ENCODE measurements at regions not wholly inside any gene's neighbourhood (a gene's known extent, or its start where the extent isn't known, plus 50 kb on each side); places are given as distances from the start of the nearest gene placed in this dataset.
"Not testable (repeated sequence)": the region's sequence is repeated elsewhere in the genome, so short reads cannot be mapped to it uniquely, and the experiment has no call there.

DNA sequence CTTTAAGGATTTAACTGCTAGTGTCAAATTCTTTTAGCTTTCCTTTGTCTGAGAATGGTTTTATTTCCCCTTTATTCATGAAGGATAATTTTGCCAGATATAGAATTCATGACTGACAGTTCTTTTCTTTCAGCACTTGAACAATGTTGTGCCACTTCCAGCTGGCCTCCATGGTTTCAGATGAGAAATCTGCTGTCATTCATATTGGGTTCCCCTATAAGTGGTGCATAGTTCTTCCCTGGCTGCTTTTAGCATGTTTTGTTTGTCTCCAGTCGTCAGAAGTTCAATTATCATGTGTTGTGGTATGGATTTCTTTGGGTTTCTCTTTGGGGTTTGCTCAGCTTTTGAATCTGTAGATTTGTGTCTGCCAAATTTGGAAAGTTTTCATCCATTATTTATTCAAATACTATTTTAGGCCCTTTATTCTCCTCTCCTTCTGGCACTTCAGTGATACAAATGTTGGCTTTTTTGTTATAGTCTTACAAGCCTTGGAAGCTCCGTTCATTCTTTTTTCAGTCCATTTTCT, 76.3 kb upstream of the TGM3 start:
- H3K4me3 Mint-ChIP-seq (ENCODE audit: unreplicated experiment): no peak overlapping the region
- peaks cover 2% of the 10 kb centered on the region for H3K27me3 Mint-ChIP-seq (ENCODE audit: low read depth)
- TF ChIP-seq, protein P1, sequence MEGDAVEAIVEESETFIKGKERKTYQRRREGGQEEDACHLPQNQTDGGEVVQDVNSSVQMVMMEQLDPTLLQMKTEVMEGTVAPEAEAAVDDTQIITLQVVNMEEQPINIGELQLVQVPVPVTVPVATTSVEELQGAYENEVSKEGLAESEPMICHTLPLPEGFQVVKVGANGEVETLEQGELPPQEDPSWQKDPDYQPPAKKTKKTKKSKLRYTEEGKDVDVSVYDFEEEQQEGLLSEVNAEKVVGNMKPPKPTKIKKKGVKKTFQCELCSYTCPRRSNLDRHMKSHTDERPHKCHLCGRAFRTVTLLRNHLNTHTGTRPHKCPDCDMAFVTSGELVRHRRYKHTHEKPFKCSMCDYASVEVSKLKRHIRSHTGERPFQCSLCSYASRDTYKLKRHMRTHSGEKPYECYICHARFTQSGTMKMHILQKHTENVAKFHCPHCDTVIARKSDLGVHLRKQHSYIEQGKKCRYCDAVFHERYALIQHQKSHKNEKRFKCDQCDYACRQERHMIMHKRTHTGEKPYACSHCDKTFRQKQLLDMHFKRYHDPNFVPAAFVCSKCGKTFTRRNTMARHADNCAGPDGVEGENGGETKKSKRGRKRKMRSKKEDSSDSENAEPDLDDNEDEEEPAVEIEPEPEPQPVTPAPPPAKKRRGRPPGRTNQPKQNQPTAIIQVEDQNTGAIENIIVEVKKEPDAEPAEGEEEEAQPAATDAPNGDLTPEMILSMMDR (IDR thresholded peaks at IDR 0.05): no peak
- no peaks in the 10 kb centered on the region for H3K4me1 Mint-ChIP-seq (ENCODE audit: low read depth)
- no peak for DNase-seq (ENCODE audit: low spot score)
- H3K9me3 Mint-ChIP-seq (ENCODE audit: low read depth): peaks cover 9% of the 10 kb centered on the region
- H3K27ac Mint-ChIP-seq (ENCODE audit: unreplicated experiment): no peak overlapping the region
- peaks cover 4% of the 10 kb centered on the region for H3K36me3 Mint-ChIP-seq (ENCODE audit: low read depth)

DNA sequence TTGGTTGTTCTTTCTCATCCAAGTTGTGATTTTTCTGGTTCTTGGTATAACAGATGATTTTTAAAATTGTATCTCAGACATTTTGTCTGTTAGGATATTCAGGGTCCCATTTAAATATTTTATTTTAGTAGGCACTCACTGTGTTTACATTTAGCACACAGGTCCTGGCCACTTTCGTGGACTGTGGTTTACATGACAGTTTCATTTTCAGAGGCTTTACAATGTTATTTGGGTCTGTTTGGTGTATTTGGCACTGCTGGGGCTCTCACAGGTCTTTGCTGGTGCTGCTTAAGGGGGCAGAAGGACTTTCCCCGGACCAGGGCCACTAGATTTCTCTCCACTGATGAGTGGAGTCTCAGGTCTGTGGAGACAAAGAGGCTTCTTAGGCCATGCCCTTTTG, 75.5 kb upstream of the TGM3 start:
- TF ChIP-seq, protein P1 (IDR thresholded peaks at IDR 0.05): no peak
- Mint-ChIP-seq H3K4me1 (ENCODE audit: low read depth) (no peaks in the 10 kb centered on the region), H3K36me3 (ENCODE audit: low read depth) (peaks cover 4% of the 10 kb centered on the region), H3K27ac (ENCODE audit: unreplicated experiment) (no peak overlapping the region), H3K4me3 (ENCODE audit: unreplicated experiment) (no peak overlapping the region), H3K9me3 (ENCODE audit: low read depth) (peaks cover 9% of the 10 kb centered on the region), H3K27me3 (ENCODE audit: low read depth) (peaks cover 2% of the 10 kb centered on the region)
- DNase-seq (ENCODE audit: low spot score): no peak

DNA sequence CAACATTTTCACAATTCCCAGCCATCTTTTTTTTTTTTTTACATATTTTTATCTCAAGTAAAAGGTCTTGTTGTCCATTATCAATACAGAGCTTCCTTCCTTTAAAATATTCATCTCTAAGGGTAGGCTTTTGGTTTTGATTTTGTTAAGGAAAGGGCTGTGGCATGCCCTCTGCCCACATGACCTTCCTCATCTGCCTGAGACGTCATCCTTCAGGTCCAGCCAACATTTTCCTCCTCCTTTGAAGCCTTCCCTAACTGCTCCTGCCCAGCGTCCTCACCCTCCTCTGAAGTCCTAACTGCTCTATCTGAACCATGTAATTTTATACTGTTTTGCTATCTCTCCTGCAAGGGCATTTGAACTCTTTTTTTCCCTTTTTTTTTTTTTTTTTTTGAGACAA, 73.9 kb upstream of the TGM3 start:
- no peak for DNase-seq (ENCODE audit: low spot score)
- Mint-ChIP-seq H3K4me3 (ENCODE audit: unreplicated experiment) (no peak overlapping the region), H3K27ac (ENCODE audit: unreplicated experiment) (no peak overlapping the region), H3K9me3 (ENCODE audit: low read depth) (peaks cover 9% of the 10 kb centered on the region), H3K4me1 (ENCODE audit: low read depth) (no peaks in the 10 kb centered on the region), H3K36me3 (ENCODE audit: low read depth) (peaks cover 4% of the 10 kb centered on the region), H3K27me3 (ENCODE audit: low read depth) (peaks cover 2% of the 10 kb centered on the region)
- TF ChIP-seq, protein P1 (IDR thresholded peaks at IDR 0.05): no peak

DNA sequence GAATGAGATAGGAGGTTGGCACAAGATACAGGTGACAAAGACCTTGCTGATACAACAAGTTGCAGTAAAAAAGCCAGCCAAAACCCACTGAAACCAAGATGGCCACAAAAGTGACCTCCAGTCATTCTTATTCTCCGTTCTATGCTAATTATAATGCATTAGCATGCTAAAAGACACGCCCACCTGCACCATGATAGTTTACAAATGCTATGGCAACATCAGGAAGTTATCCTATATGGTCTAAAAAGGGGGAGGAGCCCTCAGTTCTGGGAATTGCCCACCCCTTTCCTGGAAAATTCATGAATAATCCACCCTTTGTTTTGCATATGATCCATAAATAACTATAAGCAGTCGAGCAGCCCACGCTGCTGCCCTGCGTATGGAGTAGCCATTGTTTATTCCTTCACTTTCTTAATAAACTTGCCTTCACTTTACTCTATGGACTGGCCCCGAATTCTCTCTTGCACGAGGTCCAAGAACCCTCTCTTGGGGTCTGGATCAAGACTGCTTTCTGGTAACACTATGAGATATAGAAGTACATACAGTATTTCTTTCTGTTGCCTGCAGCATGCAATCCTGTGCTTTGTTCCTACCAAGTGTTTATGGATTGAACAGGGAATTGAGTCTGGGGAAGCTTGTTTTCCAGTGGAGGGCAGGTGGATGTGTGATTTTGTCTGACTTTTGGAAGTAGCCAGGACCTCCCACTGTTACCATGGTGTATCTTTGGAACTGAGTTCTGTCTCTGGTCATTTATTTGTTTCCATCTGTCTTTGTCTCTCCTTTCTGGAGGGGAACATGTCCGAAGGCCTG, 72.0 kb upstream of the TGM3 start:
- Mint-ChIP-seq H3K36me3 (ENCODE audit: low read depth) (peaks cover 4% of the 10 kb centered on the region), H3K9me3 (ENCODE audit: low read depth) (peaks cover 9% of the 10 kb centered on the region), H3K27me3 (ENCODE audit: low read depth) (peaks cover 2% of the 10 kb centered on the region), H3K4me3 (ENCODE audit: unreplicated experiment) (no peak overlapping the region), H3K27ac (ENCODE audit: unreplicated experiment) (no peak overlapping the region), H3K4me1 (ENCODE audit: low read depth) (no peaks in the 10 kb centered on the region)
- TF ChIP-seq, protein P1 (IDR thresholded peaks at IDR 0.05): no peak
- DNase-seq (ENCODE audit: low spot score): no peak

DNA sequence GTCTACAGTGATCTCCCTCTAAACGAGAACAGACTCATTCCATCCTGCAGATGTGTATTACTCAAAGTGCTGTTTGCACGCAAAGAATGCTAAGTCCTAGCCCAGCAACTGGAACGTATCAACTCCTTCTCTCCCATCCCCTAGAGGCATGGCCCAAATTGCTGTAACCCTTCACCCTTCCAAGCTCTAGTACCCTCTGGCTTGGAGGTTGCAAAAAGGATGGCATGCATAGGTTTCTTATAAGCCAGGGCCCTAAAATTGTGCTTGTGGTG, 71.5 kb upstream of the TGM3 start:
- no peaks in the 10 kb centered on the region for H3K4me1 Mint-ChIP-seq (ENCODE audit: low read depth)
- DNase-seq (ENCODE audit: low spot score): no peak
- H3K27ac Mint-ChIP-seq (ENCODE audit: unreplicated experiment): no peak overlapping the region
- no peaks in the 10 kb centered on the region for H3K27me3 Mint-ChIP-seq (ENCODE audit: low read depth)
- TF ChIP-seq, protein P1 (IDR thresholded peaks at IDR 0.05): no peak
- no peak overlapping the region for H3K4me3 Mint-ChIP-seq (ENCODE audit: unreplicated experiment)
- peaks cover 7% of the 10 kb centered on the region for H3K9me3 Mint-ChIP-seq (ENCODE audit: low read depth)
- peaks cover 4% of the 10 kb centered on the region for H3K36me3 Mint-ChIP-seq (ENCODE audit: low read depth)

DNA sequence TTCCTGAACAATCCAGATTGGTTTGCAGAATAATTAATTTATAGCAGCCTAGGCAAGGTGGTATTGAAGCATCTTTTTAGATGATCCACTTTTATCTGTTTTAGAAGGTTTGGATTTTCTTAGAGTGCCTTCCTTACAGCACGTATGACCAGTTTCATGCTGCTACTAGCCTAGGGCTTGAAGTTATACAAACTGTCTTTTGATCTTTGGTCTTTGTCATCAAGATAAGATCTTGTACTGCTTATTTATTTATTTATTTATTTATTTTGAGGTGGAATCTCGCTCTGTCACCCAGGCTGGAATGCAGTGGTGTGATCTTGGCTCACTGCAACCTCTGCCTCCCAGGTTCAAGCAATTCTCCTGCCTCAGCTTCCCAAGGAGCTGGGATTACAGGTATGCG, 68.5 kb upstream of the TGM3 start:
- H3K27ac Mint-ChIP-seq (ENCODE audit: unreplicated experiment); H3K9me3 Mint-ChIP-seq (ENCODE audit: low read depth); H3K27me3 Mint-ChIP-seq (ENCODE audit: low read depth); H3K4me3 Mint-ChIP-seq (ENCODE audit: unreplicated experiment); DNase-seq (ENCODE audit: low spot score); H3K36me3 Mint-ChIP-seq (ENCODE audit: low read depth); H3K4me1 Mint-ChIP-seq (ENCODE audit: low read depth): not testable (repeated sequence)
